ENCODE measurements at regions not wholly inside any gene's neighbourhood (a gene's known extent, or its start where the extent isn't known, plus 50 kb on each side); places are given as distances from the start of the nearest gene placed in this dataset.

GRCh38 chr10:4351723-4352413, 474.1 kb upstream of the AKR1E2 start:
- Histone ChIP-seq H3K9me3 (ENCODE audit: insufficient read depth, low read depth) (no peaks in the 10 kb centered on the region), H3K4me3 (no peak overlapping the region), H3K4me2 (no peak overlapping the region), H3K79me2 (ENCODE audit: low read depth) (no peaks in the 10 kb centered on the region), H3K27me3 (ENCODE audit: insufficient read depth, low read depth) (no peaks in the 10 kb centered on the region), H3K36me3 (ENCODE audit: low read depth) (no peaks in the 10 kb centered on the region), H4K20me1 (ENCODE audit: insufficient read depth) (no peaks in the 10 kb centered on the region), H3K27ac (no peak overlapping the region), H3K9me2 (ENCODE audit: insufficient read depth) (no peaks in the 10 kb centered on the region), H3F3A (ENCODE audit: insufficient read depth, low read depth) (peaks cover 14% of the 10 kb centered on the region; the same call in 1 of the 2 replicates), H3K4me1 (replicated peaks; ENCODE audit: insufficient read depth) (peaks cover 18% of the 10 kb centered on the region), H2AFZ (no peak overlapping the region)
- no peak for DNase-seq
- TF ChIP-seq EZH2 (IDR thresholded peaks at IDR 0.05; ENCODE audit: low read depth), result no peak
- TF ChIP-seq CTCF (conservative IDR thresholded peaks at IDR 0.05), result no peak
- POLR2A ChIA-PET (ENCODE audit: unreplicated experiment), result interaction anchor here (0.6 kb wide), 1 partner anchor 312 kb away, joined by 7 read pairs; no protein-coding TSS in a partner anchor
- intact Hi-C loops (cut with micrococcal nuclease; ENCODE audit: unreplicated experiment), result loop anchor here (5.0 kb wide), 1 partner anchor 415 kb away; no protein-coding TSS in a partner anchor
- BruUV-seq (replicated peaks), result no TSS peak
- CTCF ChIA-PET, result no interaction called here

GRCh38 chr10:4347397-4347796, 478.6 kb upstream of the AKR1E2 start:
- H4K20me1 ChIP-seq (ENCODE audit: insufficient read depth), result no peaks in the 10 kb centered on the region
- no peaks in the 10 kb centered on the region for H3K27me3 ChIP-seq (ENCODE audit: insufficient read depth, low read depth)
- ChIA-PET CTCF (no interaction called here), POLR2A (ENCODE audit: unreplicated experiment) (no interaction called here)
- peaks cover 18% of the 10 kb centered on the region; the same call in 1 of the 2 replicates for H3F3A ChIP-seq (ENCODE audit: insufficient read depth, low read depth)
- peaks cover 23% of the 10 kb centered on the region for H3K4me1 ChIP-seq (replicated peaks; ENCODE audit: insufficient read depth)
- H3K9me3 ChIP-seq (ENCODE audit: insufficient read depth, low read depth), result no peaks in the 10 kb centered on the region
- no peaks in the 10 kb centered on the region for H3K9me2 ChIP-seq (ENCODE audit: insufficient read depth)
- H3K36me3 ChIP-seq (ENCODE audit: low read depth), result no peaks in the 10 kb centered on the region
- H3K79me2 ChIP-seq (ENCODE audit: low read depth), result no peaks in the 10 kb centered on the region
- no peak for DNase-seq
- intact Hi-C loops (cut with micrococcal nuclease; ENCODE audit: unreplicated experiment), result loop anchor here (10.0 kb wide), 1 partner anchor 1153 kb away; no protein-coding TSS in a partner anchor
- no peak overlapping the region for H2AFZ ChIP-seq
- BruUV-seq (replicated peaks), result no TSS peak
- no peak overlapping the region for H3K4me3 ChIP-seq
- H3K27ac ChIP-seq, result no peak overlapping the region
- no peak overlapping the region for H3K4me2 ChIP-seq
- TF ChIP-seq CTCF (conservative IDR thresholded peaks at IDR 0.05), result no peak

GRCh38 chr10:4345877-4346646, 479.9 kb upstream of the AKR1E2 start:
- BruUV-seq (replicated peaks), result no TSS peak
- TF ChIP-seq CTCF (conservative IDR thresholded peaks at IDR 0.05) (no peak), EZH2 (IDR thresholded peaks at IDR 0.05; ENCODE audit: low read depth) (no peak)
- Histone ChIP-seq H3K9me3 (ENCODE audit: insufficient read depth, low read depth) (no peaks in the 10 kb centered on the region), H3K79me2 (ENCODE audit: low read depth) (no peaks in the 10 kb centered on the region), H3K4me1 (replicated peaks; ENCODE audit: insufficient read depth) (peaks cover 23% of the 10 kb centered on the region), H3K4me2 (no peak overlapping the region), H4K20me1 (ENCODE audit: insufficient read depth) (no peaks in the 10 kb centered on the region), H2AFZ (no peak overlapping the region), H3K27me3 (ENCODE audit: insufficient read depth, low read depth) (no peaks in the 10 kb centered on the region), H3K4me3 (no peak overlapping the region), H3K9me2 (ENCODE audit: insufficient read depth) (no peaks in the 10 kb centered on the region), H3K36me3 (ENCODE audit: low read depth) (no peaks in the 10 kb centered on the region), H3F3A (ENCODE audit: insufficient read depth, low read depth) (peaks cover 18% of the 10 kb centered on the region; the same call in 1 of the 2 replicates), H3K27ac (peak overlapping the region; percentile 93; the same call in 1 of the 2 replicates)
- ChIA-PET POLR2A (ENCODE audit: unreplicated experiment) (no interaction called here), CTCF (interaction anchor here (1.3 kb wide), 1 partner anchor 103 kb away, joined by 3 read pairs; no protein-coding TSS in a partner anchor)
- no peak for DNase-seq
- intact Hi-C loops (cut with micrococcal nuclease; ENCODE audit: unreplicated experiment), result loop anchor here (2.0 to 10.0 kb wide), 2 partner anchors 399 to 1151 kb away; no protein-coding TSS in a partner anchor
